Trophoblast cell (in vitro differentiated cells and primary cell): ENCODE measurements at regions not wholly inside any gene's neighbourhood (a gene's known extent, or its start where the extent isn't known, plus 50 kb on each side); places are given as distances from the start of the nearest gene placed in this dataset.

ENCODE experiments used
- DNase-seq, 2 donors: peaks; one replicate each; pipeline ENCODE4 v3.0.0-alpha.2; 2016
- H2AFZ ChIP-seq: 2 replicates; pipeline ENCODE4 v1.6.1; 2013; ENCODE audit warnings: low read length, moderate library complexity, mild to moderate bottlenecking; ENCODE audit not compliant: insufficient read depth, poor library complexity
- H2AK5ac ChIP-seq: 2 replicates; pipeline ENCODE4 v1.6.1; 2013; ENCODE audit warnings: mild to moderate bottlenecking, low read length
- H2BK120ac ChIP-seq: 2 replicates; pipeline ENCODE4 v1.6.1; 2013; ENCODE audit warnings: low read length, mild to moderate bottlenecking, moderate library complexity; ENCODE audit not compliant: insufficient read depth, poor library complexity
- H2BK12ac ChIP-seq: 2 replicates; pipeline ENCODE4 v1.6.1; 2013; ENCODE audit warnings: mild to moderate bottlenecking, low read length, moderate library complexity
- H2BK5ac ChIP-seq: 2 replicates; pipeline ENCODE4 v1.6.1; 2013; ENCODE audit warnings: low read length, low read depth, moderate library complexity, mild to moderate bottlenecking; ENCODE audit not compliant: poor library complexity
- H3K14ac ChIP-seq: 2 replicates; pipeline ENCODE4 v1.6.1; 2013; ENCODE audit warnings: mild to moderate bottlenecking, low read length
- H3K18ac ChIP-seq: 2 replicates; pipeline ENCODE4 v1.6.1; 2013; ENCODE audit warnings: mild to moderate bottlenecking, low read length
- H3K23ac ChIP-seq: 2 replicates; pipeline ENCODE4 v1.6.1; 2013; ENCODE audit warnings: low read length
- H3K27ac ChIP-seq: 2 replicates; pipeline ENCODE4 v1.5.1; 2013; ENCODE audit warnings: low read depth, mild to moderate bottlenecking, inconsistent platforms, low read length, moderate library complexity
- H3K27me3 ChIP-seq: 2 replicates; pipeline ENCODE4 v1.6.1; 2013; ENCODE audit warnings: inconsistent platforms, mild to moderate bottlenecking, low read length, moderate library complexity; ENCODE audit not compliant: insufficient read depth
- H3K36me3 ChIP-seq, 2 experiments: 1 replicate in 1 of 2; 2 replicates in 1 of 2; pipeline ENCODE4 v1.6.1; 2013; ENCODE audit warnings: low read length in 2 of 2, mild to moderate bottlenecking in 2 of 2, moderate library complexity in 1 of 2; ENCODE audit not compliant: insufficient read depth in 2 of 2, control insufficient read depth in 1 of 2
- H3K4ac ChIP-seq: 2 replicates; pipeline ENCODE4 v1.6.1; 2013; ENCODE audit warnings: low read depth, mild to moderate bottlenecking, low read length, moderate library complexity
- H3K4me1 ChIP-seq, 2 experiments: 1 replicate in 1 of 2; 2 replicates in 1 of 2; pipeline ENCODE4 v1.6.1; 2013; ENCODE audit warnings: low read length in 2 of 2, mild to moderate bottlenecking in 2 of 2, moderate library complexity in 1 of 2; ENCODE audit not compliant: insufficient read depth in 2 of 2, control insufficient read depth in 1 of 2
- H3K4me2 ChIP-seq: 2 replicates; pipeline ENCODE4 v1.6.1; 2013; ENCODE audit warnings: inconsistent platforms, mild to moderate bottlenecking, low read length, moderate library complexity
- H3K4me3 ChIP-seq: 2 replicates; pipeline ENCODE4 v1.5.1; 2013; ENCODE audit warnings: mild to moderate bottlenecking, low read depth, low read length, inconsistent platforms
- H3K79me1 ChIP-seq: one replicate; pipeline ENCODE4 v1.6.1; 2013; ENCODE audit warnings: low read length
- H3K79me2 ChIP-seq: 2 replicates; pipeline ENCODE4 v1.6.1; 2013; ENCODE audit warnings: low read length, mild to moderate bottlenecking; ENCODE audit not compliant: control insufficient read depth, insufficient read depth, poor library complexity
- H3K9ac ChIP-seq: 2 replicates; pipeline ENCODE4 v1.6.1; 2013; ENCODE audit warnings: mild to moderate bottlenecking, low read length
- H3K9me3 ChIP-seq: 2 replicates; pipeline ENCODE4 v1.6.1; 2013; ENCODE audit warnings: low read depth, mild to moderate bottlenecking, control low read depth, inconsistent platforms, low read length; ENCODE audit not compliant: insufficient read depth
- H4K12ac ChIP-seq: 2 replicates; pipeline ENCODE4 v1.6.1; 2013; ENCODE audit warnings: low read depth, mild to moderate bottlenecking, low read length, moderate library complexity
- H4K8ac ChIP-seq: 2 replicates; pipeline ENCODE4 v1.6.1; 2013; ENCODE audit warnings: low read depth, mild to moderate bottlenecking, low read length, moderate library complexity
- H4K91ac ChIP-seq: one replicate; pipeline ENCODE4 v1.6.1; 2013; ENCODE audit warnings: low read depth, mild to moderate bottlenecking, low read length, moderate library complexity
- WGBS: extraction: QIAGEN DNeasy Blood & Tissue Kit; methylation state at CpG from one replicate; pipeline ENCODE4 v1.1.7; 2013; ENCODE audit warnings: missing lambda C conversion rate; ENCODE audit not compliant: insufficient read length, insufficient coverage; ENCODE audit errors: extremely low coverage; 5-methylcytosine and 5-hydroxymethylcytosine counted together

DNA sequence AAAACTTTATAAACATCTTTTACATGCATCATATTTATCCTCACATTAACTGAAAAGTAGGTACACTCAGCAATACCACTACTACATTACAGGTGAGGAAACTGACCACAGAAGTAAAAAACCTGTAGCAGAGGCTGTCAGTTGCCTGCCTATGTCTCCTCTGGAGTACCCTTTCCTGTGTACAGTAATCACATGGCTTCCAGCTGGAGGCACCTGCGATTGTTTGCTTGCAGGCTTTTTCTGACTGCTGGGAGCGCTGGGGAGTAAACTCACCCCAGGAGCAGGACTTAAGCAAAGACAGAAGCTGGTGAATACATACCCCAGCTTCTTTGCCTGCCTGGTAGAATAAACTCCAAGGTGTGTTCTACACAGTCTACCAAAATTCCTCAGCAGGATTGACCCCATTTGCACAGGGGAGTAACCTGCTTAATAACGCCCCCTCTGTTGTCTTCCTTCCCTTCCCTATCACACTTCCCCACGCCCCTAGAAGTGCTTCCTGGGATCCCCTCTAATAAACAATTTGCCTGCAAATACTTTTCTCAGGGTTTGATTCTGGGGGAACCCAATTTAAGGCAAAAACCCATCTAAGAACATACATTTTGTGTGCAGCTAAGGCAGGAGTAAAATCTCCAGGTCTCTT, 138.9 kb downstream of the PTH2R start:
- H3K79me1 ChIP-seq = no peaks in the 10 kb centered on the region
- DNase-seq = no peak
- no peak overlapping the region for H3K9ac ChIP-seq
- H4K91ac ChIP-seq = no peak overlapping the region
- H3K27ac ChIP-seq = no peak overlapping the region
- H3K9me3 ChIP-seq = no peaks in the 10 kb centered on the region
- no peaks in the 10 kb centered on the region for H3K27me3 ChIP-seq
- no peak overlapping the region for H3K4ac ChIP-seq
- H3K4me2 ChIP-seq = no peak overlapping the region
- H3K18ac ChIP-seq = no peak overlapping the region
- H3K23ac ChIP-seq = no peak overlapping the region
- no peak overlapping the region for H2AK5ac ChIP-seq
- H4K12ac ChIP-seq = no peak overlapping the region
- no peaks in the 10 kb centered on the region for H3K4me1 ChIP-seq
- no CpG with 5 or more reads among the region's 4 CpGs for WGBS
- no peaks in the 10 kb centered on the region for H3K36me3 ChIP-seq
- H2AFZ ChIP-seq = no peak overlapping the region
- no peak overlapping the region for H2BK12ac ChIP-seq
- H3K14ac ChIP-seq = no peak overlapping the region
- H2BK120ac ChIP-seq = no peak overlapping the region
- H3K4me3 ChIP-seq = no peak overlapping the region
- H3K79me2 ChIP-seq = no peaks in the 10 kb centered on the region
- no peak overlapping the region for H2BK5ac ChIP-seq
- no peak overlapping the region for H4K8ac ChIP-seq

GRCh38 chr2:208546107-208546506, 139.5 kb downstream of the PTH2R start:
- no peak overlapping the region for H4K91ac ChIP-seq
- H3K9ac ChIP-seq = no peak overlapping the region
- H3K14ac ChIP-seq = no peak overlapping the region
- H3K27ac ChIP-seq = no peak overlapping the region
- no peak overlapping the region for H2AK5ac ChIP-seq
- WGBS = no CpG with 5 or more reads among the region's 1 CpG
- H3K36me3 ChIP-seq = no peaks in the 10 kb centered on the region
- no peak overlapping the region for H2BK120ac ChIP-seq
- DNase-seq = no peak
- no peak overlapping the region for H4K12ac ChIP-seq
- no peak overlapping the region for H2BK5ac ChIP-seq
- no peaks in the 10 kb centered on the region for H3K4me1 ChIP-seq
- H3K4me2 ChIP-seq = no peak overlapping the region
- H3K18ac ChIP-seq = no peak overlapping the region
- H2BK12ac ChIP-seq = no peak overlapping the region
- H3K23ac ChIP-seq = no peak overlapping the region
- no peaks in the 10 kb centered on the region for H3K79me1 ChIP-seq
- no peaks in the 10 kb centered on the region for H3K27me3 ChIP-seq
- no peak overlapping the region for H2AFZ ChIP-seq
- H3K9me3 ChIP-seq = no peaks in the 10 kb centered on the region
- no peak overlapping the region for H3K4ac ChIP-seq
- no peak overlapping the region for H3K4me3 ChIP-seq
- no peaks in the 10 kb centered on the region for H3K79me2 ChIP-seq
- no peak overlapping the region for H4K8ac ChIP-seq

GRCh38 chr2:208546860-208547650, 140.5 kb downstream of the PTH2R start:
- H4K8ac ChIP-seq = no peak overlapping the region

DNA sequence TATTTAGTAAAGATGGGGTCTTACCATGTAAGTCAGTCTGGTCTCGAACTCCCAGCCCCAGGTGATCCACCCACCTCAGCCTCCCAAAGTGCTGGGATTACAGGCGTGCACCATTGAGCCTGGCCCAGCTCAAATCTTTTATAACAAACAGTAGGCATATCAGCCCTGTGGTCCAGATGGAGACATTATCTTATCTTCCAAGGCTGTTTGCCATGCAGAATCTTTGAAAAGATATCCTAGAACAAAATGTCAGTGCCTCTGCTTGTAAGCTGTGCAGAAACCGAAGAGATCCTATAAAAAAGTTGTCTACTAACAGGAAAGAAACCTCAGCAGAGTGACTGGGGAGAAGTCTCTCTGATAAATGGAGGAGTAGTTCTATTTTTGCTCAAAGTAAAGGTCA, 142.1 kb downstream of the PTH2R start:
- Histone ChIP-seq H2BK120ac (no peak overlapping the region), H4K91ac (no peak overlapping the region), H3K27ac (no peak overlapping the region), H3K79me2 (no peaks in the 10 kb centered on the region), H3K4me1 (no peaks in the 10 kb centered on the region), H3K4me2 (no peak overlapping the region), H3K14ac (no peak overlapping the region), H3K9ac (no peak overlapping the region), H3K4me3 (no peak overlapping the region), H3K4ac (no peak overlapping the region), H3K18ac (no peak overlapping the region), H3K9me3 (no peaks in the 10 kb centered on the region), H2AK5ac (no peak overlapping the region), H4K12ac (no peak overlapping the region), H3K23ac (no peak overlapping the region), H3K79me1 (no peaks in the 10 kb centered on the region), H3K27me3 (no peaks in the 10 kb centered on the region), H3K36me3 (no peaks in the 10 kb centered on the region), H2AFZ (no peak overlapping the region), H2BK5ac (no peak overlapping the region), H2BK12ac (no peak overlapping the region), H4K8ac (no peak overlapping the region)
- WGBS = no CpG with 5 or more reads among the region's 3 CpGs
- no peak for DNase-seq

More at GRCh38 chr2:208546860-208547650, 140.5 kb downstream of the PTH2R start:
- Histone ChIP-seq H2BK5ac (no peak overlapping the region), H2AK5ac (no peak overlapping the region), H3K27ac (no peak overlapping the region), H3K79me1 (no peaks in the 10 kb centered on the region), H3K4me1 (no peaks in the 10 kb centered on the region), H3K4me2 (no peak overlapping the region), H3K27me3 (no peaks in the 10 kb centered on the region), H3K9ac (no peak overlapping the region), H4K91ac (no peak overlapping the region), H2BK12ac (no peak overlapping the region), H3K4me3 (no peak overlapping the region), H3K18ac (no peak overlapping the region), H3K36me3 (no peaks in the 10 kb centered on the region), H3K9me3 (no peaks in the 10 kb centered on the region), H2BK120ac (no peak overlapping the region), H3K23ac (no peak overlapping the region), H4K12ac (no peak overlapping the region), H2AFZ (no peak overlapping the region), H3K4ac (no peak overlapping the region), H3K14ac (no peak overlapping the region), H3K79me2 (no peaks in the 10 kb centered on the region)
- DNase-seq = no peak
- no CpG with 5 or more reads among the region's 4 CpGs for WGBS
